CD4-positive, alpha-beta T cell treated with Interleukin-1 beta for 1 hour (primary cell): ENCODE measurements at regions not wholly inside any gene's neighbourhood (a gene's known extent, or its start where the extent isn't known, plus 50 kb on each side); places are given as distances from the start of the nearest gene placed in this dataset.
A peak's percentile ranks its signal among the peaks of the same experiment; 100 is the strongest.
"Not testable (repeated sequence)": the region's sequence is repeated elsewhere in the genome, so short reads cannot be mapped to it uniquely, and the experiment has no call there.

ENCODE experiments used
- DNase-seq, 2 donors: peaks; one replicate each; pipeline ENCODE4 v3.0.0-alpha.2; 2020 to 2022

DNA sequence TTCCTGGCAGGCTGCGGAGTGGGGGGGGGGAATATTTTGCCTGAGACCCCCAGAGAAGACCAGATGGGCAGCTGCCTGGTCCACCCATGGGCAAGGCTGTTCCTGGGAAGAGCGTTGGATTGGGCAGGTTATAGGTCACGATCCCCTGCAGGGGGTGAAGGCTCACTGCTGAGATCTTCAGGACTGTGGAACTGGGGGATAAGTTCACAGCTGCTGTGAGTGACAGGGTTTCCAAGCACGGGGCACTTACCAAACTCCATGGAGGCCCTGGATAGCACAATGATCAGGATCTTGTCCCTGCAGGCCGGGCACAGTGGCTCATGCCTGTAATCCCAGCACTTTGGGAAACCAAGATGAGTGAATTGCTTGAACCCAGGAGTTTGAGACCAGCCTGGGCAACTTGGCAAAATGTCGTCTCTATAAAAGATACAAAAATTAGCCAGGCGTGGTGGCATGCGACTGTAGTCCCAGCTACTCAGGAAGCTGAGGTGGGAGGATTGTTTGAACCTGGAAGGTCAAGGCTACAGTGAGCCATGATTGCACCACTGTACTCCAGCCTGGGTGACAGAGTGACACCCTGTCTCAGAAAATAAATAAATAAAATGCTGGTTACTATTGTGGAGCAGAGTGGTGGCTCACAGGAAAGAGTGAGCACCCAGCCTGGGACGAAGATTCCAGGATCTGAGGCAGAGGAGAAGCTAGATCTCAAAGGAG is 68.0 kb upstream of the HELT start:
- DNase-seq: no peak

DNA sequence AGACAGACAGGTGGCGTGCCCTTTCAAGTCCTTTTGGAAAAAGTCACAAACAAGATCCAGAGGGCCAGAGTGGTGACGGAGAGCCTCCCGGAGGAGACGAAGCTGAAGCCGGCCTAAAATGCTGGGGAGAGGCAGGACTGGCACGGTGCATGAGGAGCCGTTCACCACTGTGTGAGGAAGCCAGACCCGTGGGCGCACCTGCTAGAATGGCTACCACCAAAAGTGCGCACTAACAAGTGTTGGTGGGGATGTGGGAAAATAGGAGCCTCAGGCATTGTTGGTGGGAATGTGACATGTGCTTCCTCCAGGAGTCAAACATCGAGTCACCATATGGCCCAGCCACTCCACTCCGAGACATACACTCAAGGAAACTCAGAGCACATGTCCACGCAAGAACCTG is 67.4 kb upstream of the HELT start:
- DNase-seq: no peak

DNA sequence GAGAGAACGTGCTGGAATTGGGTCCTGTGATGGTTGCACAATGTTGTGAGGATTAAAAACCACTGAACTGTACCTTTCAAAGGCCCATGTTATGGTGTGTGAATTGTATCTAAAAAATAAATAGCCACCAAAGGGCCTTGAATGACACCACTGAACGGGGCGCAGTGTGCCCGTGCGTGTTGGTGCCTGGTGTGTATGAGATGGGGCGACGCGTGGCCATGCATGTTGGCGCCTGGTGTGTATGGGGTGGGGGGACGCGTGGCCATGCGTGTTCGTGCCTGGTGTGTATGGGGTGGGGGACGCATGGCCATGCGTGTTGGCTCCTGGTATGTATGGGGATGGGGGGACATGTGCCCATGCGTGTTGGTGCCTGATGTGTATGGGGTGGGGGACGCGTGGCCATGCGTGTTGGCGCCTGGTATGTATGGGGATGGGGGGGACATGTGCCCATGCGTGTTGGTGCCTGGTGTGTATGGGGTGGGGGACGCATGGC is 66.6 kb upstream of the HELT start:
- DNase-seq: no peak

DNA sequence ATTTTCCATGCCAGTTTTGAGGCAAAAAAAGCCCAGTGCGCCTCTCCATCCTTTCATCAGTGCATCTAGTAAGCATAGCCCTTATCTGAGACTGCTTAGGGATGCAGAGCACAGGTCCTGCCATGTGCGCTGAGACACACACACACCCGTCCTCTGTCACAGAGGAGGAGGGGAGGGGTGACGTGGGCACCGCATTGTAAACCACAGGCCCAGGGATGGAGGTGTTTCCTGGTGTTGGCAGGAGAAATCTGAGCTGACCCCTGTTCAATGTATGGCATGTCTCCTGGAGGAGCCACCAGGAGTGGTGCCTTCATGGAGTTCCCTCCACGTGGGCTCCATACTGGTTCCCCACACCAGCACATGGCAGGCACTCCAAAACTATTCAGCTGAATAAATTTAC is 65.8 kb upstream of the HELT start:
- DNase-seq: no peak

DNA sequence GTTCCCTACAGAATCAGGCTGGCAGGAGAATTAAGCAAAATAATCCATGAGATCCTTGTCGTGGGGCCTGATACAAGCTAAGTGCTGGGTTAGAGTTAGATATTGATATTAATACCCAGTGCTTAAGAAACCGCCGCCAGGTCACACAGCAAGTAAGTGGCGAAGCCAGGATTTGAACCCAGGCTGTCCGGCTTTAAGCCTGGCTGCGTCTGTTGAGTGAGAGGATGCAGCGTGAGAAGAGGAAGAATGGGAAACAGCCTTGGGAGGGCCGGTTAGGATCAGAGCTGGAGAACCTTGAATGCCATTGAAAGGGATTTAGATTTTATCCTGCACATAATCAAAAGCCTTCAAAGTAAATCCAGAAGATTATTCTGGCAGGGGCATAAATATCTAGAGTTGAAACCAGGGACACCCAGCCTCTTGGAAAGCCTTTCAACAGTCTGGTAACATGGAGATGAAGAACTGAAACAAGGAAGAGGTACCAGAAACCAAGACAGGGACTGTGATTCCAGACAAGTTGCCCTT is 64.8 kb upstream of the HELT start:
- no peak for DNase-seq

DNA sequence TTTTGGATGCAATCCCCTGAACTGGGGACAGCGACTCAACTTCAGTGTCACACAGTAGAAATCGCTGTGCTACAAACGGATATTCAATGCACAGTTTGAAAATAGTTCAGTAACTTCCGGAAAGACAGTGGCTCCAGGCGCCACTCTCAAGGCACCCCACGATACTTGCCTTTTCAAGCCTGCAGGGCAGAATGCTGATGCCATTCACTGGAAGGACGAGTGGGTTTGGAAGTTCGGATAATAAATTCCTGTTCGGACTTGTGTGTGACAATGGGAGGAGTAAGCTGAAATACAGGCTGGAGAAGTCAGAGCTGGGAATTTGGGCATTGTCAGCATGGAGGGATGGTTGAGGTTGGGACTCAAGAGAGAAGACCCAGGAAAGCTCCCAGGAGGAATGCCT is 64.3 kb upstream of the HELT start:
- DNase-seq: no peak

DNA sequence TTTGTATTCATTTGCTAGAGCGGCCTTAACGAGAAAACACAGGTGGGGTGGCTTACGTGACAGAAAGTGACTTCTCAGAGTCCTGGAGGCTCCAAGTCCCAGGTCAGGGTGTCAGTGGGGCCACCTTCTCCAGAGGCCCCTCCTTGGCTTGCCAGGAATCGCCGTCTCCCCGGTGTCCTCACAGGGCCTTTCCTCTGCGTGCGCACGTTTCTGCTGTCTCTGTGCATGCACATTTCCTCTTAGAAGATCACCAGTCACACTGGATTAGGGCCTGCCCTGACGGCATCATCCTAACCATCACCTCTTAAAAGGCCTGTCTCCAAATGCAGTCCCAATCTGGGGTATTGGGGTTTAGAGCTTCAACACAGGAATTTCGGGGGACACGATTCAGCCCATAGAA is 63.8 kb upstream of the HELT start:
- no peak for DNase-seq

DNA sequence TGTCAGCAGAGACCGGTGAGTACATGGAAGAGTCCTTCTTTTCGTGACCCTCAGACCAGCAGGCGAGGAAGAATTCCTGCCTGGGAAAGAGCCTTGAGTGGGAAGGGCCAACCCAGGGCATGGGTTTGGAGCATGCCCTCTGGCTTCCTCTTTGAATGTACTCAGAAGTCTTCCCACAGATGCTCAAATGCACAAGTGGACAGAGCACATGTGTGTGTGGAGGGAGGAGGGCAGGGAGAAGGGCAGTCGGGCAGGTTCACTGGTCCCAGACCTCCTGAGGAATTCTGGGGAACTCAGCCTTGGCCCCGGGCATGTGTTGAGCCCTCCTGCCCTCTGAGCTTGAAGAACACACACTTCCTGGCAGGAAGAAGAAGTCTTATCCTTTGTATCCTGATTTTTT is 63.2 kb upstream of the HELT start:
- DNase-seq: no peak

DNA sequence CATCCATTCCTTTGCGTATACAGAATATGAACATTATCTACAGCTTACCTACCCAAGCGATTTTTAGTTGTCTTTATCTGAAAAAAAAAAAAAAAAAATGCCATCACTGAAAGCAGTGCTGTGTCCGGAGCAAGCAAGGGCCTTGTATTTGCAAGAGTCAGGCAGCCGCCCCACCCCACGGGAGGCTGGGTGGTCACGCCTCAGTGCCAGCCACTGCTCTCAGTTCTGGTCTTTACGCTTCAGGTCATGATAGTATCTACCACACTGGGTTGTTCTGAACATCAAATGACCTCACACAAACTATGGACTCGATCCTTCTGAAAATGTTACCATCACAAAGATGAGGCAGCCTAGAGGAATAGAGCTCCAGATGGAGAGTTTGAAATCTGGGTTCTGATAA is 62.7 kb upstream of the HELT start:
- DNase-seq: no peak

DNA sequence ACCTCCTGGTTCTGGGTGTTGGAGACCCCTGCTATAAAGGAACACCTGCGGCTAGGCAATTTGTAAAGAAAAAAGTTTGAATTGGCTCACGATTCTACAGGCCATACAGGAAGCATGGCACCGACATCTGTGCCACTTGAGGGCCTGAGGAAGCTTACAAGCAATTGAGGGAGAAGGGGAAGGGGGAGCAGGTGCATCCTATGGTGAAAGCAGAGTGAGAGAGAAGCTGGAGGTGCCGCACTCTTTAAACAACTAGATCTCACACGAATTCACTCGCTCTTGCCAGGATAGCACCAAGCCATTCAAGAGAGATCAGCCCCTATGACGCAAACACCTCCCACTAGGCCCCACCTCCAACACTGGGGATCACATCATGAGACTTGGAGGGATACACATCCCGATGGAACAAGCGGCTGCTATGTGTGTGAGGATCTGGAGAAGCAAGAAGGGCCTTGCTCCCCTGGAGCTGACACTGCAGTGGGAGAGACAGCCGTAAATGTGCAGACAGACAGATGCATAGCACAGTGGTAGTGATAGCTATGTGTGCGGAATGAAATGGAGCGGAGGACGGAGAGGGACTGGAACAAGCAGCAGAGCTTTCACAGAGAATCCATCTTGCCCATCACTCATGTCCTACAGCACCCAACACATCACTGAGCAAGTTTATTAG is 60.7 kb upstream of the HELT start:
- no peak for DNase-seq

DNA sequence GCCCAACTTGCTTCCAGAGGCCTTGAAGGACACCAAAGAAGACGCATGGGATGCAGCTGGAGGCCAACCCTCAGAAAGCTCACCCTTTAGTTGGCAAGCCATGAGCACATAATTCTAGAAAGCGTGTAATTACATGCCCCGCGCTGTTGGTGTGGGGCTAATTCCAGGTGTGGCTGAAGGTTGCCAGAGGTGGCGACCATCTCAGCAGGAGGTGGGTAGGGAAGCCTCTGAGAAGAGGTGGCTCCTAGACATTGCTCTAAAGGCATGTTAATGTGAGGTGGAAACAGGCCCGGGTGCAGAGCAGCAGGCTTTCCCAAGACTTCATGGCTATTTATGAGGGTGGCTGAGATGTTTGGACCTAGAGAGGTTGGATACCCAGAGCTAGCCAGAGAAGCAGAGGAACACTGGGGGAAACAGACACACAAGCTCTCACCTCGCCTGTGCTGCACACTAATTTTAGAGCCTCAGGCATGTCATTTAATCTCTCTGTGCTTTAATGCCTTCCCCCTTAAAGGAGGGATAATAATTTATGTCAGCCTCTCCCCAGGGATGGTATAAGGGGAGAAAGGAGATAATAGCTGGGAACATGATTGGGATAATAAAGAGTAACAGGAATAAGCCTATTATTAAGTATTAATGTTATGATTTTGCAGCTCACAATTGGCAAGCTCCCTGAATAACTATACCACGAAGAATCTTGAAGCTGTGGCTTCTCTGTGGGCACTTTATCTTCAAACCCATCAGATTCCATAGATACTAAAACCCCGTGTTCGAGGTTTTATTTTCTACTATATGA is 60.0 kb upstream of the HELT start:
- DNase-seq: no peak

DNA sequence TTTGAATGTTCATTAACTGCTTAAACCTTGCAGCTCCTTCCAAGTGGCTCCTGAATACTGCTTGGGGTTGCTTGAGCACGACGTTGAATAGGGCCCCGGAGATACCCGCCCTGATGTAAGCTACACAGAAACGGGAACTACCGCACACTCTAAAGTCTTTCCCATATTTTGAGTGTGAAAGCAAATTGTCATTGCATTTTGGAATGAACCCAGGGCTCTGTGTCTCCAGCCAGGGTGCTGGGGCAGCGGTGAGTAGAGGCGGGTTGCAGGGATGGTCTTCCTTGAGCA is 59.4 kb upstream of the HELT start:
- DNase-seq: no peak

DNA sequence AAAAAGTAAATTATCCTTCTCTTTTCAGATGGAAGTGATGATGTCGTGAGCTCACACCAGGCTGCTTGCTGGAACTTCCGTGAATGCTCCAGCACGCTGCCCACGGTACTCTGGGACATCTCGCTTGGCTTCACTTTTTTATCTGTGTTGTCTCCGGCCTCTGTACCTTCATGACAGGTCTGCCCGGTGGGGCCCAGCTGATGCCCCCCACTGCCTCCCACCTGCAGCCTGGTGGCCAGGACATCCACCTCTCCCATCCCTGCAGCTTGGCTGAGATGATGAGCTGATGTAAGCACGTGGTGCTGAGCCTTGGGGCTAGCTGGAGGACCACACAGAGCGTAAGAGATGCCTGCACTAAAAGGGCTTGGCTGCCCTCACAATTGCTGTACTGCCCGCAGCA is 59.0 kb upstream of the HELT start:
- DNase-seq: no peak

DNA sequence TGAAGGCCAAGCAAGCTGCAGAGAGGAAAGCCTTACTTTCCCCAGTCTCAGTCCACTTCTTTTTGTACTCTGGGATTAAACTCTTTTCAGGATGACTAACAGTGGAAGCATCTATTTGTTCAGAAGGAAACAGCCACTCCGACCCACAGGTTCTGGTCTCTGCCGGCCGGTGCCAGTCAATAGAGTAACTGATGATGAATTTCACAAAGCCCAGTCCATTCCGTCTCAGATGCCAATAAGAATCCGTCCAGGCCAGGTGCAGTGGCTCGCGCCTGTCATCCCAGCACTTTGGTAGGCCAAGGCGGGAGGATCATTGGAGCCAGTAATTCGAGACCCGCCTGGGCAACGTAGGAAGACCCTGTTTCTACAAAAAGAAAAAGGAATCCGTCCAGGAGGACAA is 58.5 kb upstream of the HELT start:
- DNase-seq: no peak

DNA sequence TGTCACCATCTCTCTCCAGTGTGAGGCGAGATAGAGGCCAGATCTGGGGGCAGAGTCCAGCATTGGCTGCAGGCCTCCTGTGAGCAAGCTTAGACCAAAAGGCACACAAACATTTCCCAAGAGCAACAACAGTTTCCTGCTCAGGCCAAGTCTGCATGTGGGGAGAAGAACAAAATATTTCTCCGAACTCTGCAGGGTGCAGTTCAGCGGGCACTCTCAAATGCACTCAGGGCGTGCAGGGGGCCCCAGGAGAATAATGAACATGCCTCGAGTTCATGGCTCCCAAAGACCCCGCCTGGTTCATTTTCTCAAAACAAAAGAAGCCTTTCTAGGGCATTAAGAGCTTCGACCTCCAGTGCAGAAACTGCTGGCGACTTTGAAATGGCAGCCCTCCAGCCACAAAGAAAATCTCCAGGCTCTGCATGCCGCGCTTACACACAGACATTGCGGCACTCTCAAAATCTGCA is 57.8 kb upstream of the HELT start:
- no peak for DNase-seq

DNA sequence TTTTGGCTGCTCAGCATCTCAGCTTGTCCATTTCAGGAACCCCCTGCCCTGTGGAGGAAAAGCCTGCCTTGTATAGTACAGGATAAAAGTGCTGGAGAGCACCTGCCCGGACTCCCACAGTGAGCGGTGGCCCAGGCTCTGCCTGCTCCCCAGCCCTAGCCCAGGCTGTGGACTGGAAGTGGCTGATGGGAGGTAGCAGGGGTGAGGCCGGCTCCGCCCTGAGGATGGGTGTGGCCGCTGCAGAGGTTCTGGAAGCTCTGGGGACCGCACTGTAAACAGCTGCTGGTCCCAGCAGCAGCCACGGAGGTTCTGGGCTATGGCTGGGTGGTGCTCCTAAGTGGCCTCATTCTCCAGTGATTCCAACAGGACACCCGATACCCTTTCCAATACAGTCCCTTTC is 56.6 kb upstream of the HELT start:
- no peak for DNase-seq

DNA sequence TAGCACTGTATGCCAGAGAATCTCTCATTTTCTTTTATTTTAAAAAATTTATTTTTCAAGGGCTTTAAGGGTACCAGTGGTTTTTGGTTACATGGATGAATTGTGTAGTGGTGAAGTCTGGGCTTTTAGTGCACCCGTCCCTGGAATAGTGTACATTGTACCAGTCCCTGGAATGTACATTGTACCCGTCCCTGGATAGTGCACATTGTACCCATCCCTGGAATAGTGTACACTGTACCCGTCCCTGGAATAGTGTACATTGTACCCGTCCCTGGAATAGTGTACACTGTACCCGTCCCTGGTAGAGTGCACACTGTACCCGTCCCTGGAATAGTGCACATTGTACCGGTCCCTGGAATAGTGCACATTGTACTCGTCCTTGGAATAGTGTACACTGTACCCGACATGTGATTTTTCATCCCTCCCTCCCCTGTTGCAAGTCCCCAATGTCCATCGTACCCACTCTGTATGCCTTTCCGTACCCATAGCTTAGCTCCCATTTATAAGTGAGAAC is 56.1 kb upstream of the HELT start:
- DNase-seq: no peak

DNA sequence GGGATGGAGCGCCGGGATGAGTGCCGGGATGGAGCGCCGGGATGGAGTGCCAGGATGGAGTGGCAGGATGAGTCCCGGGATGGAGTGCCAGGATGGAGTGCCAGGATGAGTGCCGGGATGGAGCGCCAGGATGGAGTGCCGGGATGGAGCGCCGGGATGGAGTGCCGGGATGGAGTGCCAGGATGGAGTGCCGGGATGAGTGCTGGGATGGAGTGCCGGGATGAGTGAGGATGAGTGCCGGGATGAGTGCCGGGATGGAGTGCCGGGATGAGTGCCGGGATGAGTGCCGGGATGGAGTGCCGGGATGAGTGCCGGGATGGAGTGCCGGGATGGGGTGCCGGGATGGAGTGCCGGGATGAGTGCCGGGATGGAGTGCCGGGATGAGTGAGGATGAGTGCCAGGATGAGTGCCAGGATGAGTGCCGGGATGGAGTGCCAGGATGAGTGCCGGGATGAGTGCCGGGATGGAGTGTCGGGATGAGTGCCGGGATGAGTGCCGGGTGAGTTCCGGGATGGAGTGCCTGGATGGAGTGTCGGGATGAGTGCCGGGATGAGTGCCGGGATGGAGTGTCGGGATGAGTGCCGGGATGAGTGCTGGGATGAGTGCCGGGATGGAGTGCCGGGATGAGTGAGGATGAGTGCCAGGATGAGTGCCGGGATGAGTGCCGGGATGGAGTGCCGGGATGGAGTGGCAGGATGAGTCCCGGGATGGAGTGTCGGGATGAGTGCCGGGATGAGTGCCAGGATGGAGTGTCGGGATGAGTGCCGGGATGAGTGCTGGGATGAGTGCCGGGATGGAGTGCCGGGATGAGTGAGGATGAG is 52.9 kb upstream of the HELT start:
- not testable (repeated sequence) for DNase-seq

DNA sequence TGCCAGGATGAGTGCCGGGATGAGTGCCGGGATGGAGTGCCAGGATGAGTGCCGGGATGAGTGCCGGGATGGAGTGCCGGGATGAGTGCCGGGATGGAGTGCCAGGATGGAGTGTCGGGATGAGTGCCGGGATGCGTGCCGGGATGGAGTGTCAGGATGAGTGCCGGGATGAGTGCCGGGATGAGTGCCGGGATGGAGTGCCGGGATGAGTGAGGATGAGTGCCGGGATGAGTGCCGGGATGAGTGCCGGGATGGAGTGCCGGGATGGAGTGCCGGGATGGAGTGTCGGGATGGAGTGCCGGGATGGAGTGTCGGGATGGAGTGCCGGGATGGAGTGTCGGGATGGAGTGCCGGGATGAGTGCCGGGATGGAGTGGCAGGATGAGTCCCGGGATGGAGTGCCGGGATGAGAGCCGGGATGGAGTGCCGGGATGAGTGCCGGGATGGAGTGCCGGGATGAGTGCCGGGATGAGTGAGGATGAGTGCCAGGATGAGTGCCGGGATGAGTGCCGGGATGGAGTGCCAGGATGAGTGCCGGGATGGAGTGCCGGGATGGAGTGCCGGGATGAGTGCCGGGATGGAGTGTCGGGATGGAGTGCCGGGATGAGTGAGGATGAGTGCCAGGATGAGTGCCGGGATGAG is 52.1 kb upstream of the HELT start:
- peak in 1 of 2 donors; percentile 17 for DNase-seq

DNA sequence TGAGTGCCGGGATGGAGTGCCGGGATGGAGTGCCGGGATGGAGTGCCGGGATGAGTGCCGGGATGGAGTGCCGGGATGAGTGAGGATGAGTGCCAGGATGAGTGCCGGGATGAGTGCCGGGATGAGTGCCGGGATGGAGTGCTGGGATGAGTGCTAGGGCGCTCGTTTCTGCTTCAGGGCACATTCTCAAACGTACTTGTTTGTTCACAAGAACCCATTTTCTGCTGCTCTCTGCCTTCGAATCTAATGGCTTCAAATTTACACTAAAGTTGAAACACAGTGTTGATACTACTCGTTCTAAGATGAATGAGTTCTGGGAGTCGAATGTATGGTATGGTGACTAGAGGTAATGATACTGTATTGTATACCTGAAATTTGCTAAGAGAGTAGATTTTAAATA is 50.6 kb upstream of the HELT start:
- DNase-seq: peak in 1 of 2 donors; percentile 21

DNA sequence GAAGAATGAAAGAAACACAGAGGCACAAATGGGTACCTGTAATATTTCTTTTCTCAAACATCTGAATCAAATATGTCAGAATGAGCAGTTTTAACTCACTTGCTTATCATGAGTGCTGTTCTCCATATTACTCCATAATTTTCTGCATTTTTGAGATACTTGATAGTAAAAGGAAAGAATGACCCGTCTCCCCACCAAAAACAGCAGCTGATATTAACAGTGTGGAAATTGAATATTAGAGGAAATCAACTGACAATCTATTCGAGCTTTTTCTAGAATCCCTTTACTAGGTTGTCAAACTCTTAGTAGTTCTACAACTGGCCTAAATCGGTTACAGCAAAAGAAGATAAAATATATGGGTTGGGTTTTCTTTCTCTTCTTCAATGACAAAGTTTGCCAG is 49.9 kb upstream of the HELT start:
- DNase-seq: no peak
